ENCODE measurements at regions not wholly inside any gene's neighbourhood (a gene's known extent, or its start where the extent isn't known, plus 50 kb on each side); places are given as distances from the start of the nearest gene placed in this dataset.
"Not testable (repeated sequence)": the region's sequence is repeated elsewhere in the genome, so short reads cannot be mapped to it uniquely, and the experiment has no call there.

DNA sequence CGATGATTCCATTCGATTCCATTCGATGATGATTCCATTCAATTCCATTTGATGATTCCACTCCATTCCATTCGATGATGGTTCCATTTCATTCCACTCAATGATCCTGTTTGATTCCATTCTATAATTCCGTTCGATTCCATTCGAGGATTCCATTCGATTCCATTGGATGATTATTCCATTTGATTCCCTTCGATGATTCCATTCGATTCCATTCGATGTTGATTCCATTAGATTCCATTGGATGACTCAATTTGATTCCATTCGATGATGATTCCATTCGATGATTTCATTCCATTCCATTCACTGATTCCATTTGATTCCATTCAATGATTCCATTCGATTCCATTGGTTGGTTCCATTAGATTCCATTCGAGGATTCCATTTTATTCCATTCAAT, 1084.4 kb downstream of the RPIA start:
- ATAC-seq (ENCODE audit: low read depth): no peak
- ChIA-PET CTCF (no interaction called here), POLR2A (no interaction called here)
- no peaks in the 10 kb centered on the region for H3K4me1 Mint-ChIP-seq
- no peak overlapping the region for H3K4me3 Mint-ChIP-seq
- no peaks in the 10 kb centered on the region for H3K27me3 Mint-ChIP-seq
- peaks cover 64% of the 10 kb centered on the region for H3K9me3 Mint-ChIP-seq
- no peak for TF ChIP-seq CTCF (IDR thresholded peaks at IDR 0.05)
- no peak for DNase-seq
- intact Hi-C loops (cut with micrococcal nuclease): no loop called here
- no peaks in the 10 kb centered on the region for H3K36me3 Mint-ChIP-seq (ENCODE audit: low read depth)
- H3K27ac Mint-ChIP-seq: no peak overlapping the region

DNA sequence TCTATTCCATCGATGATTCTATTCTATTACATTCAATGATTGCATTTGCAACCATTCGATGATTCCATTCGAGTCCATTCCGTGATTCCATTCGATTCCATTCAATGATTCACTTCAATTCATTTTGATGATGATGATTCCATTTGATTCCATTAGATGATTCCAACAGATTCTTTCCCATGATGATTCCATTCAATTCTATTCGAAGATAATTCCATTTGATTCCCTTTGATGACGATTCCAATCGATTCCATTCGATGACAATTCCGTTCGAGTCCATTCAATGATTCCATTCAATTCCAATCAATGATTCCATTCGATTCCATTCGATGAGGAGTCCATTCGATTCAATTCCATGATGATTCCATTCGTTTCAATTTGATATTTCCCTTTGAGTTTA, 1088.8 kb downstream of the RPIA start:
- Mint-ChIP-seq H3K36me3 (ENCODE audit: low read depth) (no peaks in the 10 kb centered on the region), H3K4me1 (no peaks in the 10 kb centered on the region), H3K4me3 (no peak overlapping the region), H3K27ac (no peak overlapping the region), H3K9me3 (peaks cover 77% of the 10 kb centered on the region), H3K27me3 (no peaks in the 10 kb centered on the region)
- no peak for ATAC-seq (ENCODE audit: low read depth)
- intact Hi-C loops (cut with micrococcal nuclease): no loop called here
- ChIA-PET CTCF (no interaction called here), POLR2A (no interaction called here)
- no peak for TF ChIP-seq CTCF (IDR thresholded peaks at IDR 0.05)
- DNase-seq: no peak

DNA sequence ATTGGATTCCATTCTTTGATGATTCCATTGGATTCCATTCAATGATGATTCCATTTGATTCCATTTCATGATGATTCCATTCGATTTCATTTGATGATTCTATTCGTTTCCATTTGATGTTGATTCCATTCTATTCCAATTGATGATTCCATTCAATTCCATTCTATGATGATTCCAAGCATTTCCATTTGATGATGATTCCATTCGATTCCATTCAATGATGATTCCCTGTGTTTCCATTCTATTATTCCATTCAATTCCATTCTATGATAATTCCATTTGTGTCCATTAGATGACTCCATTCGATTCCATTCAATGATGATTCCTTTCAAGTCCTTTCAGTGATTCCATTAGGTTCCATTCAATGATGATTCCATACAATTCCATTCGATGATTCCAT, 1090.5 kb downstream of the RPIA start:
- intact Hi-C loops (cut with micrococcal nuclease): no loop called here
- ChIA-PET POLR2A (no interaction called here), CTCF (no interaction called here)
- no peak for TF ChIP-seq CTCF (IDR thresholded peaks at IDR 0.05)
- no peak overlapping the region for H3K4me3 Mint-ChIP-seq
- no peaks in the 10 kb centered on the region for H3K36me3 Mint-ChIP-seq (ENCODE audit: low read depth)
- no peak for DNase-seq
- peaks cover 70% of the 10 kb centered on the region for H3K9me3 Mint-ChIP-seq
- no peak overlapping the region for H3K27ac Mint-ChIP-seq
- no peaks in the 10 kb centered on the region for H3K27me3 Mint-ChIP-seq
- H3K4me1 Mint-ChIP-seq: no peaks in the 10 kb centered on the region
- ATAC-seq (ENCODE audit: low read depth): no peak

DNA sequence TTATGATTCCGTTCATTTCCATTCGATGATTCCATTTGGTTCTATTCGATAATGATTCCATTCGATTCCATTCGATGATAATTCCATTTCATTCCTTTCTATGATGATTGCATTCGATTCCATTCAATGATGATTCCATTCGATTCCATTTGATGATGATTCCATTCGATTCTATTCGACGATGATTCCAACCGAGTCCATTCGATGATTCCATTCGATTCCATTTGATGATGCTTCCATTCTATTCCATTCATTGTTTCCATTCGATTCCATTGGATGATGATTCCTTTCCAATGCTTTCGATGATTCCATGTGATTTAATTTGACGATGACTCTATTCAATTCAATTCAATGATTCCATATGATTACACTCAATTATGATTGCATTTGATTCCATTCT, 1093.5 kb downstream of the RPIA start:
- DNase-seq: no peak
- POLR2A ChIA-PET: no interaction called here
- no peak for ATAC-seq (ENCODE audit: low read depth)
- H3K36me3 Mint-ChIP-seq (ENCODE audit: low read depth): no peaks in the 10 kb centered on the region
- H3K4me1 Mint-ChIP-seq: no peaks in the 10 kb centered on the region
- no peak for TF ChIP-seq CTCF (IDR thresholded peaks at IDR 0.05)
- H3K27ac Mint-ChIP-seq: no peak overlapping the region
- CTCF ChIA-PET: no interaction called here
- intact Hi-C loops (cut with micrococcal nuclease): no loop called here
- no peaks in the 10 kb centered on the region for H3K27me3 Mint-ChIP-seq
- peaks cover 70% of the 10 kb centered on the region for H3K9me3 Mint-ChIP-seq
- no peak overlapping the region for H3K4me3 Mint-ChIP-seq

GRCh38 chr2:89785528-89785927, 1094.1 kb downstream of the RPIA start:
- CTCF ChIA-PET; H3K27ac Mint-ChIP-seq; H3K4me3 Mint-ChIP-seq; H3K36me3 Mint-ChIP-seq (ENCODE audit: low read depth); H3K27me3 Mint-ChIP-seq; intact Hi-C loops (cut with micrococcal nuclease); ATAC-seq (ENCODE audit: low read depth); POLR2A ChIA-PET; H3K4me1 Mint-ChIP-seq; DNase-seq: not testable (repeated sequence)
- peaks cover 70% of the 10 kb centered on the region for H3K9me3 Mint-ChIP-seq

GRCh38 chr2:89786642-89787041, 1095.2 kb downstream of the RPIA start:
- DNase-seq; CTCF ChIA-PET; POLR2A ChIA-PET; H3K27me3 Mint-ChIP-seq; H3K4me3 Mint-ChIP-seq; H3K4me1 Mint-ChIP-seq; H3K36me3 Mint-ChIP-seq (ENCODE audit: low read depth); H3K27ac Mint-ChIP-seq; ATAC-seq (ENCODE audit: low read depth); intact Hi-C loops (cut with micrococcal nuclease): not testable (repeated sequence)
- H3K9me3 Mint-ChIP-seq: peaks cover 69% of the 10 kb centered on the region

DNA sequence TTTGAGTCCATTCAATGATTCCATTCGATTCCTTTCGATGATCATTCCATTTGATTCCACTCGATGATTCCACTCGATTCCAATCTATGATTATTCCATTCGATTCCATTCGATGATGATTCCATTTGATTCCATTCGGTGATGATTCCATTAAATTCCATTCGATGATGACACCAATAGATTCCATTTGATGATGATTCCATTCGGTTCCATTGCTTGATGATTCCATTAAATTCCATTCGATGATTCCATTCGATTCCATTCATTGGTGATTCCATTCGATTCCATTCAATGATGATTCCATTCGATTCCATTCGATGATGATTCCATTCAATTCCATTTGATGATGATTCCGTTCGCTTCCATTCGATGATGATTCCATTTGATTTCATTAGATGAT, 1104.1 kb downstream of the RPIA start:
- CTCF ChIA-PET; H3K36me3 Mint-ChIP-seq (ENCODE audit: low read depth); ATAC-seq (ENCODE audit: low read depth): not testable (repeated sequence)

More for the DNA sequence above, 1104.1 kb downstream of the RPIA start:
- DNase-seq; POLR2A ChIA-PET; H3K4me3 Mint-ChIP-seq; H3K27me3 Mint-ChIP-seq; intact Hi-C loops (cut with micrococcal nuclease); H3K27ac Mint-ChIP-seq; H3K4me1 Mint-ChIP-seq: not testable (repeated sequence)
- peaks cover 55% of the 10 kb centered on the region for H3K9me3 Mint-ChIP-seq

Measured in activated B cell treated with CpG ODN at 0.5 μM for 24 hours (primary cell).